HS-5 (cell line): ENCODE measurements at regions not wholly inside any gene's neighbourhood (a gene's known extent, or its start where the extent isn't known, plus 50 kb on each side); places are given as distances from the start of the nearest gene placed in this dataset.

Source experiments
- DNase-seq: peaks from one replicate; pipeline ENCODE4 v3.0.0-alpha.2; 2012; ENCODE audit warnings: low read depth

DNA sequence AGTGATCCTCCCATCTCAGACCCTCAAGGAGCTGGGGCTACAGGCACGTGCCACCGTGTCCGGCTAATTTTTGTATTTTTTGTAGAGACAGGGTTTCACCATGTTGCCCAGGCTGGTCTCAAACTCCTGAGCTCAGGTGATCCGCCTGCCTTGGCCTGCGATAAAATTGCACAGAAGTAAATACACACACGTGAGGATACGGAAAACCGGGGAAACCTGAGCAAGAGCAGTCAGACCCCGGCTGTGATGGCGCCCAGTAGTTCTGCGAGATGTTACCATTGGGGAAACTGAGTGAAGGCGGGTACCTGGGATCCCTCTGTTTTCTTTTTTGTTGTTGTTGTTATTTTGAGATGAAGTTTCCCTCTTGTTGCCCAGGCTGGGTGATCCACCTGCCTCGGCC is 114.9 kb downstream of the C9orf50 start:
- no peak for DNase-seq

GRCh38 chr9:129505270-129505902 is 115.5 kb downstream of the C9orf50 start:
- DNase-seq: no peak

DNA sequence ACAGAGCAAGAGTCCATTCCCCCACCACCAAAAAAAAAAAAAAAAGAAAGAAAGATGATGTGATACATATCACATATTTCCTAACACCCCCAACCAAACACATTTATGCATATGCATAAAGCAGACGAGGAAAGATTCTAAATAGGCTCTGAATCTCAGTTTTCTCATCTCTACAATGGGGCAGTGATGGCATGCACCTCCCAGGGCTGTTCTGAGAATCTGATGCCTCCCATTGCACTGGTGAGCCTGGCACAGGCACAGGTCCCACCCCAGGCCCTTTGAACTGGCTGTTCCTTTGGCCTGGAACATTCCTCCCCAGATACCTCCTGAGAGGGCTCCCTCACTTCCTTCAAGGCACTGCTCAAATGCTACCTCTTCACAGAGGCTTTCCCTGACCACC is 116.5 kb downstream of the C9orf50 start:
- no peak for DNase-seq

- DNase-seq: no peak
These were observed 119.1 kb downstream of the C9orf50 start for GRCh38 chr9:129501771-129502319.

- no peak for DNase-seq
These were observed 119.8 kb downstream of the C9orf50 start for GRCh38 chr9:129500863-129501770.

GRCh38 chr9:129500161-129500862 is 120.6 kb downstream of the C9orf50 start:
- DNase-seq: no peak

DNA sequence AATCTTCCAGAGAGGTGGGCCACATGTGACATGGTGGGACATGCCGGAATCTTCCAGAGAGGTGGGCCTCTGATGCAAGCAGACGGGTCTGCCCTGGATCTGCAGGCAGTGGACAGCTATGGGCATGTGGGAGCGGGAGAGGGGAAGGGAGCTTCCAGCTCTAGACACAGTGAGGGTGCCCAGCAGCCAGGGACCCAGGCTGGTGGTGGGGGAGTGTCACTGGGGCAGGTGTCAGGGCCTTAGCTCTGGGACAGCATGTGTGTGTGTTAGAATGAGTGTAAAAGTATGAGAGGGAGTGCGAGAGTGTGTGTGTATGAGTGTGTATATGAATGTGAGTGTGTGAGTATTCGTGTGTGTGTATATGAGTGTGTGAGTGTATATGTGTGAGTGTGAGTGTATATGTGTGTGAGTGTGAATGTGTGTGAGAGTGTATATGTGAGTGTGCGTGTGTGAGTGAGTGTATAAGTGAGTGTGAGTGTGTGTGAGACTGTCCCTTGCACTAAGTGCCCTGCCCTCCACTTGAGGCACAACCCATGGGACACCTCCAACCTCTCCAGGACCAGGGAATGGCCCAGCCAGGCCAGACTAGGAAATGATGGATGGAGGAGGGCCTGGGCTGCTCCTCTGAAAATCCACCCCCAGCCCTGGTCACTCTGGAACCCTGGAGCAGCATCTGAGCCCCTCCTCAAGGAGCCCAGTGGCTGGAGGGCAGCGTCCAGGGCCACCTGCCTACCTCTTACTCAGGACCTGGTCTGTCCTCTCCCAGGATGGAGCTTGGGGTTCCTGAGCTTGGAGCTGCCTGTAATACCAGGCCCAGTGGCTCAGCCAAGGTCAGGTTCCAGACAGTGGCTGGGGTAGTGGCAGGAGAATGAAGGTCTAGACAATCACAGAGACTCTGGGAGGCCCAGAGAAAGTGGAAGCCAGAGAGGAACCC is 122.2 kb downstream of the C9orf50 start:
- no peak for DNase-seq

DNA sequence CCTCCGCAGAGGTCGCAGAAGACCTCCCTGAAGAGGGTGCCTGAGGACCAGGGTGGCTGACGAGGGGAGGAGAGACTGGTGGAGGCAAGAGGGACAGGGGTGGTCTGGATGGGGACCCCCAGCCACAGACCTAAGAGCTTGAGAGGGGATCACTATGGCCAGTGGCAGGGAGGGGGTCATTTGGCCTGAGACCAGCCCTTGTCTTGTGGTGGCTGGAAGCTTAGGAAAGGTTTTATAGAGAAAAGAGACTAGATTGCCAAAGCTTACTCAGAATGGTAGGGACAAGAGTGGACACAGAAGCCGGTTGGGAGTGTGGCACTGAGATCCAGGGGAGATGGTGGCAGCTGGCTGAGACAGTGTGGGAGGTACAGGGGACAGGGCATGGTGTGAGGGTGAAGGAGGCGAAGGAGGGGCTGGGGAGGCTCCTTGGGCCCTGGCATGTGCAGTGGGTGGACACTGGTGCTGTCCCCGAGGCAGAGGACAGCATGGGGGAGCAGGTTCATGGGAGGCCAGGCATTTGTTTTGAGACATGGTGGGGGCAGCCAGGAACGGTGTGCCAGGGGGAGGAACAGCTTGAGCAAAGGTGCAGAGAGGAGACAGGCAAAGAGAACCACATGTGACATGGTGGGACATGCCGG is 123.0 kb downstream of the C9orf50 start:
- no peak for DNase-seq

- no peak for DNase-seq
These were observed 123.7 kb downstream of the C9orf50 start for GRCh38 chr9:129497005-129497812.

GRCh38 chr9:129496473-129497004 is 124.4 kb downstream of the C9orf50 start:
- DNase-seq: peak; percentile 35

DNA sequence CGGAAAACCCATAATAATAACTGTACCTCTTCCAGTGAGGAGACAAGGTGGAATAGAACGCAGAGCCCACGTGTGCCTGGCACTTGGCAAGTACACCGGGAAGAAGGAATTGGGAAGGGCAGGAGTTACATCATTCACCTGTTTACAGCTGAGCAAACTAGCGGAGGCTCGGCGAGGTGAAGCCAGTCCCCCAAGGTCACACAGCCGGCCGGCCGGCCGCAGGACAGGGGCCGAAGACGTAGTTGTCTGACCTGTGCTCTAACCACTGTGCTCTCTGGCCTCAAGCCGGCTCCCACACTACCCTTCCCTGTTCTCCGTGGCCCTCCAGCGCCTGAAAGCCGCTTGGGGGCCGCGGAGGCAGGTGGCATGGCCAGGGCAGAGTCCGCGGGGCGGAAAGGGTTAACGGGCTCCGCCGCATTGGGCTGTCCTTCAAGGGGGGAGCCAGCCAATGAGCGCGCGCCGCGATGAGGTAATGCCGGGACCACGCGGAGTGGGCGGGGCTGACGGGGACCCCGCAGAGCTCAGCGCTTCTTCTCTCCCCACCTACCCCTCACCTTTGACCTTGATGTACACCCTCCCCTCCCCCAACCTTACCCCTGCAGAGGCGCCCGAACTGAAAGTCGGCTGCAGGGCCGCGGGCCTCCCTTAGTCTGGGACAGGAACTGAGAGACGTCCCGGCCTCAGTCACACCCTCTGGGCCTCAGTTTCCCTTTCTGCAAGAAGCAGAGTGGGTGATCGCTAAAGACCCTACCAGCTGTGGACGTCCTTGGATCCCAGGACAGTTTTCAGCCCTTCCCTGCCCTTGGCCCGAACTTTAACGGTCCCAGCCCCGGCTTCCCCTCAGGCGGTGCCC is 125.1 kb downstream of the C9orf50 start:
- DNase-seq: peak; percentile 29

GRCh38 chr9:129494113-129494789 is 126.7 kb downstream of the C9orf50 start:
- no peak for DNase-seq

GRCh38 chr9:129493706-129494047 is 127.2 kb downstream of the C9orf50 start:
- no peak for DNase-seq

- no peak for DNase-seq
These were observed 127.7 kb downstream of the C9orf50 start for GRCh38 chr9:129493002-129493705.

DNA sequence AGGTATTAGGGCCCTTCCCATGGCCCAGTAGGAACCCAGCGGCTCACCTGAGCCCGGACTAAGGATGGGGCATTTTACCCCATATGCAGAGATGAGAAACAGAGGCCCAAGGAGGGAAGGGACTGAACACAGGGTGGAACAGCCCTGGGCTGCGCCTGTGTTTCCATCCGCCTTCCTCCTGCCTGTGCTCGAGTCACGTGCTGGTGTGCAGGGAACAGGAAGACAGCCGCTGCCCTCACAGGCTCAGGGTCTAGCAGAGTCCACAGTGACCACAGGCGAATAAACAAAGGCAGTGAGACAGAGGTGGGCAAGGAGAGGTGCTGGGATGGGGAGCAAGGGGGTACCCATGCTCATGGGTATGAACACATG is 129.4 kb downstream of the C9orf50 start:
- DNase-seq: no peak

- DNase-seq: no peak
These were observed 130.1 kb downstream of the C9orf50 start for GRCh38 chr9:129490583-129491486.
